ACC112 (cell line): ENCODE measurements at regions not wholly inside any gene's neighbourhood (a gene's known extent, or its start where the extent isn't known, plus 50 kb on each side); places are given as distances from the start of the nearest gene placed in this dataset.

Experiments
- H2AFZ ChIP-seq: fragments of 200-600 bp; sonication (generic); one replicate; pipeline ENCODE4 v1.6.0; 2017; ENCODE audit warnings: antibody characterized with exemption, low read length; ENCODE audit not compliant: unreplicated experiment
- H3K27ac ChIP-seq: fragments of 200-600 bp; sonication (generic); 2 replicates; pipeline ENCODE4 v1.5.1; 2014; ENCODE audit warnings: low read depth, mild to moderate bottlenecking, antibody characterized with exemption, low read length, moderate library complexity
- H3K27me3 ChIP-seq: fragments of 200-600 bp; sonication (generic); 2 replicates; pipeline ENCODE4 v1.6.1; 2014; ENCODE audit warnings: mild to moderate bottlenecking, antibody characterized with exemption, low read length, moderate library complexity, mixed read lengths; ENCODE audit not compliant: insufficient read depth
- H3K36me3 ChIP-seq: fragments of 200-600 bp; sonication (generic); 2 replicates; pipeline ENCODE4 v1.6.1; 2016; ENCODE audit warnings: mild to moderate bottlenecking, antibody characterized with exemption, low read length, moderate library complexity, mixed read lengths; ENCODE audit not compliant: insufficient read depth
- H3K4me1 ChIP-seq: fragments of 200-600 bp; sonication (generic); one replicate; pipeline ENCODE4 v1.6.1; 2016; ENCODE audit warnings: low read length, mixed read lengths; ENCODE audit not compliant: insufficient read depth, unreplicated experiment, control insufficient read depth
- H3K4me3 ChIP-seq: fragments of 200-600 bp; sonication (generic); 2 replicates; pipeline ENCODE4 v1.5.1; 2014; ENCODE audit warnings: mild to moderate bottlenecking, low read depth, low read length
- H3K79me2 ChIP-seq: fragments of 200-600 bp; sonication (generic); one replicate; pipeline ENCODE4 v1.6.0; 2016; ENCODE audit warnings: low read length; ENCODE audit not compliant: control insufficient read depth, unreplicated experiment, insufficient read depth

GRCh38 chr6:4615891-4616290, 160.3 kb upstream of the CDYL start:
- Histone ChIP-seq H3K79me2 (no peaks in the 10 kb centered on the region), H2AFZ (no peak overlapping the region), H3K27ac (no peak overlapping the region), H3K27me3 (no peaks in the 10 kb centered on the region), H3K4me3 (no peak overlapping the region), H3K4me1 (no peaks in the 10 kb centered on the region), H3K36me3 (no peaks in the 10 kb centered on the region)

- Histone ChIP-seq H3K4me1 (peaks cover 5% of the 10 kb centered on the region), H3K79me2 (no peaks in the 10 kb centered on the region), H2AFZ (no peak overlapping the region), H3K27me3 (no peaks in the 10 kb centered on the region), H3K36me3 (no peaks in the 10 kb centered on the region), H3K27ac (no peak overlapping the region), H3K4me3 (no peak overlapping the region)
Measured at GRCh38 chr6:4615231-4615630, 161.0 kb upstream of the CDYL start.

GRCh38 chr6:4614637-4615036, 161.6 kb upstream of the CDYL start:
- H3K4me1 ChIP-seq, result peaks cover 8% of the 10 kb centered on the region
- no peaks in the 10 kb centered on the region for H3K27me3 ChIP-seq
- H3K27ac ChIP-seq, result no peak overlapping the region
- H2AFZ ChIP-seq, result no peak overlapping the region
- H3K4me3 ChIP-seq, result no peak overlapping the region
- no peaks in the 10 kb centered on the region for H3K36me3 ChIP-seq
- H3K79me2 ChIP-seq, result no peaks in the 10 kb centered on the region

GRCh38 chr6:4613795-4614194, 162.4 kb upstream of the CDYL start:
- Histone ChIP-seq H3K27me3 (no peaks in the 10 kb centered on the region), H3K4me1 (peaks cover 8% of the 10 kb centered on the region), H3K27ac (no peak overlapping the region), H3K79me2 (no peaks in the 10 kb centered on the region), H3K4me3 (no peak overlapping the region), H3K36me3 (no peaks in the 10 kb centered on the region), H2AFZ (no peak overlapping the region)

- H3K4me3 ChIP-seq, result no peak overlapping the region
- H3K4me1 ChIP-seq, result peaks cover 8% of the 10 kb centered on the region
- no peaks in the 10 kb centered on the region for H3K27me3 ChIP-seq
- H3K79me2 ChIP-seq, result no peaks in the 10 kb centered on the region
- H2AFZ ChIP-seq, result no peak overlapping the region
- no peak overlapping the region for H3K27ac ChIP-seq
- H3K36me3 ChIP-seq, result no peaks in the 10 kb centered on the region
Measured at GRCh38 chr6:4613381-4613780, 162.8 kb upstream of the CDYL start.

GRCh38 chr6:4612636-4613171, 163.5 kb upstream of the CDYL start:
- Histone ChIP-seq H3K4me3 (no peak overlapping the region), H3K27me3 (no peaks in the 10 kb centered on the region), H2AFZ (no peak overlapping the region), H3K36me3 (no peaks in the 10 kb centered on the region), H3K79me2 (no peaks in the 10 kb centered on the region), H3K27ac (no peak overlapping the region), H3K4me1 (peaks cover 11% of the 10 kb centered on the region)

- Histone ChIP-seq H3K36me3 (no peaks in the 10 kb centered on the region), H2AFZ (no peak overlapping the region), H3K27ac (no peak overlapping the region), H3K27me3 (no peaks in the 10 kb centered on the region), H3K79me2 (no peaks in the 10 kb centered on the region), H3K4me3 (no peak overlapping the region), H3K4me1 (peaks cover 22% of the 10 kb centered on the region)
Measured at GRCh38 chr6:4611429-4612129, 164.6 kb upstream of the CDYL start.

- peak overlapping the region; percentile 75 for H2AFZ ChIP-seq
- peaks cover 22% of the 10 kb centered on the region for H3K4me1 ChIP-seq
- peak overlapping the region; percentile 32; the same call in 1 of the 2 replicates for H3K4me3 ChIP-seq
- H3K27me3 ChIP-seq, result no peaks in the 10 kb centered on the region
- H3K27ac ChIP-seq, result peak overlapping the region; percentile 35; the same call in 1 of the 2 replicates
- H3K79me2 ChIP-seq, result no peaks in the 10 kb centered on the region
- no peaks in the 10 kb centered on the region for H3K36me3 ChIP-seq
Measured at GRCh38 chr6:4610256-4610655, 165.9 kb upstream of the CDYL start.

GRCh38 chr6:4608361-4609115, 167.7 kb upstream of the CDYL start:
- Histone ChIP-seq H3K36me3 (no peaks in the 10 kb centered on the region), H3K4me3 (no peak overlapping the region), H3K27me3 (no peaks in the 10 kb centered on the region), H3K79me2 (no peaks in the 10 kb centered on the region), H3K27ac (no peak overlapping the region), H3K4me1 (peaks cover 29% of the 10 kb centered on the region), H2AFZ (no peak overlapping the region)

- H3K4me3 ChIP-seq, result peak overlapping the region; percentile 49
Measured at GRCh38 chr6:4607793-4608192, 168.4 kb upstream of the CDYL start.

More at GRCh38 chr6:4607793-4608192, 168.4 kb upstream of the CDYL start:
- no peaks in the 10 kb centered on the region for H3K36me3 ChIP-seq
- H3K4me1 ChIP-seq, result peaks cover 35% of the 10 kb centered on the region
- no peak overlapping the region for H2AFZ ChIP-seq
- peak overlapping the region; percentile 33 for H3K27ac ChIP-seq
- H3K79me2 ChIP-seq, result no peaks in the 10 kb centered on the region
- H3K27me3 ChIP-seq, result no peaks in the 10 kb centered on the region
